PC-9 (cell line): ENCODE measurements at regions not wholly inside any gene's neighbourhood (a gene's known extent, or its start where the extent isn't known, plus 50 kb on each side); places are given as distances from the start of the nearest gene placed in this dataset.

Experiments used
- BruUV-seq: library from RNA; stranded (reverse); fragments of 400-500 nt; replicated peaks from 2 replicates; lab custom pipeline; 2021; lab: Mats Ljungman, UMichigan
- CTCF ChIA-PET: fragments of 300-600 bp; sonication (Branson Sonifier 250); formaldehyde crosslinking; loops from one replicate; lab custom pipeline; 2022; ENCODE audit warnings: antibody characterized with exemption; lab: Charles Lee
- POLR2A ChIA-PET: fragments of 300-600 bp; sonication (Branson Sonifier 250); formaldehyde crosslinking; loops from one replicate; lab custom pipeline; 2022; ENCODE audit warnings: antibody characterized with exemption; ENCODE audit not compliant: unreplicated experiment; lab: Charles Lee
- DNase-seq, 2 experiments: peaks; one replicate each; pipeline versions ENCODE4 v3.0.0 to v3.0.0-alpha.2; 2015 to 2022; ENCODE audit warnings: mixed read lengths in 1 of 2
- H2AFZ ChIP-seq: fragments of 200-600 bp; sonication (generic); 2 replicates; pipeline ENCODE4 v1.8.1; 2017; ENCODE audit warnings: antibody characterized with exemption
- H3F3A ChIP-seq: fragments of 200-600 bp; sonication (generic); 2 replicates; pipeline ENCODE4 v1.8.1; 2017; ENCODE audit warnings: antibody characterized with exemption, mild to moderate bottlenecking, low read depth; ENCODE audit not compliant: insufficient read depth
- H3K27ac ChIP-seq: fragments of 200-600 bp; sonication (generic); 2 replicates; pipeline ENCODE4 v1.6.1; 2016; ENCODE audit warnings: mixed run types
- H3K27me3 ChIP-seq: fragments of 200-600 bp; sonication (generic); 2 replicates; pipeline ENCODE4 v1.6.1; 2016; ENCODE audit warnings: low read depth, mixed run types; ENCODE audit not compliant: insufficient read depth
- H3K36me3 ChIP-seq: fragments of 200-600 bp; sonication (generic); 2 replicates; pipeline ENCODE4 v1.6.1; 2016; ENCODE audit warnings: low read depth, mixed run types
- H3K4me1 ChIP-seq: fragments of 200-600 bp; sonication (generic); replicated peaks from 2 replicates; pipeline ENCODE4 v1.6.1; 2016; ENCODE audit warnings: mixed run types; ENCODE audit not compliant: insufficient read depth
- H3K4me2 ChIP-seq: fragments of 200-600 bp; sonication (generic); 2 replicates; pipeline ENCODE4 v1.6.1; 2017; ENCODE audit warnings: mixed run types
- H3K4me3 ChIP-seq: fragments of 200-600 bp; sonication (generic); 2 replicates; pipeline ENCODE4 v1.6.1; 2016; ENCODE audit warnings: mixed run types
- H3K79me2 ChIP-seq: fragments of 200-600 bp; sonication (generic); 2 replicates; pipeline ENCODE4 v1.6.1; 2017; ENCODE audit warnings: low read depth, mixed run types
- H3K9me2 ChIP-seq: fragments of 200-600 bp; sonication (generic); 2 replicates; pipeline ENCODE4 v1.8.1; 2017; ENCODE audit warnings: mild to moderate bottlenecking; ENCODE audit not compliant: insufficient read depth
- H3K9me3 ChIP-seq: fragments of 200-600 bp; sonication (generic); 2 replicates; pipeline ENCODE4 v1.8.1; 2016; ENCODE audit warnings: low read depth; ENCODE audit not compliant: insufficient read depth
- H4K20me1 ChIP-seq: fragments of 200-600 bp; sonication (generic); 2 replicates; pipeline ENCODE4 v1.8.1; 2017; ENCODE audit not compliant: insufficient read depth
- CTCF ChIP-seq: fragments of 200-600 bp; sonication (generic); conservative IDR thresholded peaks from 2 replicates; pipeline ENCODE4 v1.6.1; 2017; ENCODE audit warnings: mixed run types, antibody characterized with exemption, mild to moderate bottlenecking, moderate library complexity
- EZH2 ChIP-seq: fragments of 200-600 bp; sonication (generic); IDR thresholded peaks from 2 replicates; pipeline ENCODE4 v1.8.0; 2017; ENCODE audit warnings: antibody characterized with exemption, low read depth
- intact Hi-C: fragments of 100-400 bp; cut with micrococcal nuclease; formaldehyde crosslinking; loops from one replicate; pipeline ENCODE4 v1.10.0; 2022; ENCODE audit not compliant: unreplicated experiment

GRCh38 chr11:82356316-82356715, 377.3 kb downstream of the FAM181B start:
- DNase-seq: no peak
- Histone ChIP-seq H3K4me3 (no peak overlapping the region), H3K27me3 (no peaks in the 10 kb centered on the region), H3K4me2 (no peak overlapping the region), H4K20me1 (no peaks in the 10 kb centered on the region), H2AFZ (no peak overlapping the region), H3K79me2 (no peaks in the 10 kb centered on the region), H3K4me1 (no peaks in the 10 kb centered on the region), H3K36me3 (no peaks in the 10 kb centered on the region), H3K27ac (no peak overlapping the region), H3K9me2 (no peaks in the 10 kb centered on the region), H3K9me3 (no peaks in the 10 kb centered on the region), H3F3A (no peaks in the 10 kb centered on the region)
- ChIA-PET CTCF (no interaction called here), POLR2A (no interaction called here)
- BruUV-seq: no TSS peak
- no peak for TF ChIP-seq CTCF
- no peak for TF ChIP-seq EZH2
- intact Hi-C loops: no loop called here

- H3K4me2 ChIP-seq: no peak overlapping the region
- H3K4me3 ChIP-seq: no peak overlapping the region
- H3F3A ChIP-seq: no peaks in the 10 kb centered on the region
- BruUV-seq: no TSS peak
- H2AFZ ChIP-seq: no peak overlapping the region
- H3K27ac ChIP-seq: no peak overlapping the region
- no peaks in the 10 kb centered on the region for H3K9me3 ChIP-seq
- H4K20me1 ChIP-seq: no peaks in the 10 kb centered on the region
- no peaks in the 10 kb centered on the region for H3K27me3 ChIP-seq
- no peak for DNase-seq
- H3K4me1 ChIP-seq: no peaks in the 10 kb centered on the region
- TF ChIP-seq CTCF (no peak), EZH2 (no peak)
- no peaks in the 10 kb centered on the region for H3K9me2 ChIP-seq
- intact Hi-C loops: no loop called here
- no peaks in the 10 kb centered on the region for H3K36me3 ChIP-seq
- no peaks in the 10 kb centered on the region for H3K79me2 ChIP-seq
- CTCF ChIA-PET: no interaction called here
- POLR2A ChIA-PET: no interaction called here
Measured at GRCh38 chr11:82355313-82355823, 378.3 kb downstream of the FAM181B start.

- H3K4me2 ChIP-seq: no peak overlapping the region
- no peaks in the 10 kb centered on the region for H3K27me3 ChIP-seq
- no peaks in the 10 kb centered on the region for H3K9me3 ChIP-seq
- H3K27ac ChIP-seq: no peak overlapping the region
- TF ChIP-seq CTCF (no peak), EZH2 (no peak)
- H3K36me3 ChIP-seq: no peaks in the 10 kb centered on the region
- H2AFZ ChIP-seq: no peak overlapping the region
- no peaks in the 10 kb centered on the region for H3F3A ChIP-seq
- DNase-seq: no peak
- no peaks in the 10 kb centered on the region for H3K4me1 ChIP-seq
- no peaks in the 10 kb centered on the region for H4K20me1 ChIP-seq
- H3K9me2 ChIP-seq: no peaks in the 10 kb centered on the region
- ChIA-PET POLR2A (no interaction called here), CTCF (no interaction called here)
- H3K79me2 ChIP-seq: no peaks in the 10 kb centered on the region
- intact Hi-C loops: no loop called here
- no TSS peak for BruUV-seq
- no peak overlapping the region for H3K4me3 ChIP-seq
Measured at GRCh38 chr11:82326853-82327252, 406.8 kb downstream of the FAM181B start.
